Common myeloid progenitor, CD34-positive (primary cell): ENCODE measurements at regions not wholly inside any gene's neighbourhood (a gene's known extent, or its start where the extent isn't known, plus 50 kb on each side); places are given as distances from the start of the nearest gene placed in this dataset.
"Not testable (repeated sequence)": the region's sequence is repeated elsewhere in the genome, so short reads cannot be mapped to it uniquely, and the experiment has no call there.

Experiments
- CTCF ChIA-PET: fragments of 350-600 bp; sonication (Branson Sonifier 250); formaldehyde crosslinking; loops from one replicate; lab custom pipeline; 2021; ENCODE audit warnings: antibody characterized with exemption; lab: Charles Lee
- POLR2A ChIA-PET: fragments of 350-600 bp; sonication (Branson Sonifier 250); formaldehyde crosslinking; loops from one replicate; lab custom pipeline; 2021; ENCODE audit warnings: antibody characterized with exemption; lab: Charles Lee
- DNase-seq, 3 donors: peaks; one replicate each; pipeline versions ENCODE4 v3.0.0 to v3.0.0-alpha.2; 2013
- H3K27ac ChIP-seq, 2 experiments: 1 replicate in 1 of 2; 2 replicates in 1 of 2; pipeline ENCODE4 v1.7.0; 2013; ENCODE audit warnings: inconsistent platforms in 2 of 2, low read length in 2 of 2, mild to moderate bottlenecking in 2 of 2, low read depth in 1 of 2, moderate library complexity in 1 of 2; ENCODE audit not compliant: severe bottlenecking in 2 of 2, insufficient read depth in 1 of 2, poor library complexity in 1 of 2
- H3K27me3 ChIP-seq, 5 experiments: replicated peaks in 2 of 5; 1 replicate in 3 of 5; 2 replicates in 2 of 5; pipeline versions ENCODE4 v1.6.1 to v1.7.0; 2013; ENCODE audit warnings: low read length in 4 of 5, mild to moderate bottlenecking in 2 of 5, moderate library complexity in 2 of 5, inconsistent platforms in 1 of 5; ENCODE audit not compliant: insufficient read depth in 5 of 5, control insufficient read depth in 4 of 5
- H3K36me3 ChIP-seq, 4 experiments: 1 replicate in 2 of 4; 2 replicates in 2 of 4; pipeline versions ENCODE4 v1.6.1 to v1.7.0; 2013; ENCODE audit warnings: low read length in 3 of 4, control low read depth in 1 of 4, mild to moderate bottlenecking in 1 of 4; ENCODE audit not compliant: control insufficient read depth in 4 of 4, insufficient read depth in 4 of 4
- H3K4me1 ChIP-seq, 4 experiments: 1 replicate in 3 of 4; 2 replicates in 1 of 4; pipeline versions ENCODE4 v1.6.1 to v1.7.1; 2013; ENCODE audit warnings: low read length in 3 of 4, mild to moderate bottlenecking in 3 of 4, control low read depth in 1 of 4, inconsistent platforms in 1 of 4, moderate library complexity in 1 of 4; ENCODE audit not compliant: control insufficient read depth in 4 of 4, insufficient read depth in 4 of 4; ENCODE audit errors: control extremely low read depth in 1 of 4
- H3K4me3 ChIP-seq, 7 experiments: 1 replicate in 4 of 7; 2 replicates in 3 of 7; pipeline versions ENCODE4 v1.5.1 to v1.7.0; 2013; ENCODE audit warnings: mild to moderate bottlenecking in 7 of 7, low read length in 6 of 7, moderate library complexity in 6 of 7, inconsistent platforms in 2 of 7, low read depth in 2 of 7, control low read depth in 1 of 7; ENCODE audit not compliant: insufficient read depth in 4 of 7, control insufficient read depth in 1 of 7; ENCODE audit errors: extremely low read depth in 1 of 7
- H3K9me3 ChIP-seq, 5 experiments: 1 replicate in 4 of 5; 2 replicates in 1 of 5; pipeline versions ENCODE4 v1.6.1 to v1.7.1; 2013; ENCODE audit warnings: low read length in 4 of 5, mild to moderate bottlenecking in 2 of 5, inconsistent platforms in 1 of 5, low read depth in 1 of 5, moderate library complexity in 1 of 5; ENCODE audit not compliant: control insufficient read depth in 4 of 5, insufficient read depth in 2 of 5; ENCODE audit errors: control extremely low read depth in 1 of 5
- WGBS: methylation state at CpG from one replicate; pipeline ENCODE4 v1.1.5; 2013; ENCODE audit not compliant: insufficient coverage; 5-methylcytosine and 5-hydroxymethylcytosine counted together

DNA sequence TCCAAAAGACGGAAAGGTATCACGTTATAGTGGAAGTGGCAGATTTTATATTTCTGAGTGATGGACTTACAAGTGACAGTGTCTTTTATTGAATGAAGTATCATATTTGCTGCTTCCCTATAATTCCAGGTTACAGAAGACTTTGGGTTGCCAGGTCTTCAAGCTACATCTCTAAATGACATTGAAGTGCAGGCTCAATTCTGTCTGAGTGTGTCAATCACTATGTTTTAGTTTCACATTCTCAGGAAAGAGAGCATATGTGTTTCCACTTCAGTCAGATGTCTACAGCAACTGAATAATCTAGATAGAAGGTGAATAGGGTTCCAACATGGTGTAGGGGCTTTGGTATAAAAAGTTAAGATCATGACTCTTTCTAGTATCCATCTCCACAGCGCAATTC lies 492.7 kb upstream of the API5 start:
- Histone ChIP-seq H3K36me3 (no peaks in the 10 kb centered on the region), H3K4me3 (no peak overlapping the region), H3K4me1 (no peaks in the 10 kb centered on the region), H3K27me3 (peaks cover 0 to 2% (median 0%) of the 10 kb centered on the region in 5 experiments), H3K27ac (no peak overlapping the region), H3K9me3 (no peaks in the 10 kb centered on the region)
- POLR2A ChIA-PET, result no interaction called here
- CTCF ChIA-PET, result no interaction called here
- 57% methylated on average over 2 of the region's 3 CpGs for WGBS
- no peak for DNase-seq

DNA sequence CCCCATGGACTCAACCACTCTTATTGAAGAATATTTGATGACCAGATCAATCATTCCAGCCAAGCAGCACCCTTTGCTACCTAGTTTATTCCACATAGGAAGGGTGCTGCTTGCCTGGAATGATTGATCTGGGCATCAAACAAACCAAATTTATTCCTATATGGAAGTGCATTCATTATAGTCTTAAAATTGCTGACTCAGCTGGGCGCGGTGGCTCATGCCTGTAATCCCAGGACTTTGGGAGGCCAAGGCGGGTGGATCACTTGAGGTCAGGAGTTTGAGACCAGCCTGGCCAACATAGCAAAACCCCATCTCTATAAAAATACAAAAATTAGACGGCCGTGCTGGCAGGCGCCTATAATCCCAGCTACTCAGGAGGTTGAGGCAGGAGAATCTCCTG lies 489.6 kb upstream of the API5 start:
- POLR2A ChIA-PET, DNase-seq, CTCF ChIA-PET, H3K4me3 ChIP-seq, H3K27me3 ChIP-seq, H3K4me1 ChIP-seq, H3K9me3 ChIP-seq, H3K36me3 ChIP-seq, H3K27ac ChIP-seq: not testable (repeated sequence)
- 100% methylated on average over 3 of the region's 6 CpGs for WGBS

DNA sequence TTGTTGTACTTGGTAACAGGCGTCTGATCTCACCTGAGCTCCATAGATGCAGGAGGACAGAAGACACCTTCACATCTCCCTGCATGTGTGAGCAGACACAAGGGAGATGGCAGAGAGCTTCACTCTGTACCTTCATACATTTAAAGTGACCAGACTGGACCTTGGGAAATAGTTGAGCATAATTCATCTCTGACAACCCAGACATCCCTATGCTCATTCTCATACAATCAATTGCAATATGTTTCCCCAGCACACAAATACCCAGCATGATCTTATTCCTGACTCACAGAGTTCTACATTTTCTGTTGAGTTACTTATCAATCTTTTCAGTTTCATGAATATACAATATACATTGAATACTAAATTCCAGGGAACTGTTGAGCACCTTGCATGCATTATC lies 488.2 kb upstream of the API5 start:
- POLR2A ChIA-PET, result no interaction called here
- no peaks in the 10 kb centered on the region for H3K4me1 ChIP-seq
- CTCF ChIA-PET, result no interaction called here
- no peak overlapping the region for H3K4me3 ChIP-seq
- H3K36me3 ChIP-seq, result no peaks in the 10 kb centered on the region
- no peaks in the 10 kb centered on the region for H3K9me3 ChIP-seq
- H3K27ac ChIP-seq, result no peak overlapping the region
- WGBS, result 100% methylated on average over 1 of the region's 1 CpG
- no peaks in the 10 kb centered on the region for H3K27me3 ChIP-seq
- no peak for DNase-seq

DNA sequence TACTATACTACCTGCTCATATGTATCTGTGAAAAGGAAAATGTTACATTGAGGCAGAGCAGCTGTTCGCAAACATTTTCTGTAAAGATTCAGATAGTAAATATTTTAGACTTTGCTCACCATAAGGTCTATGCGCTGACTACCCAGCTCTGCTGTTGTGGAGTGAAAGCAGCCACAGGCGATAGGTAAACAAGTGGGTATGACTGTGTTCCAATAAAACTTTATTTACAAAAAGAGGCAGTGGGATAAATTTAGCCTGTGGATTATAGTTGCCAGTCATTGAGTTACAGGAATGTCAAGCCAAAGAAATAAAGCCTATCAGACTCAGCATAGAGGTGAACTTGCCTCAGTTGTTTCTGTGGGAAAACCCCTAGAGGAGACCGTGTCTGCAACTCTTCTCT lies 487.7 kb upstream of the API5 start:
- no peaks in the 10 kb centered on the region for H3K9me3 ChIP-seq
- H3K36me3 ChIP-seq, result no peaks in the 10 kb centered on the region
- CTCF ChIA-PET, result no interaction called here
- no peaks in the 10 kb centered on the region for H3K4me1 ChIP-seq
- no peak overlapping the region for H3K4me3 ChIP-seq
- 90% methylated on average over 2 of the region's 4 CpGs for WGBS
- no peaks in the 10 kb centered on the region for H3K27me3 ChIP-seq
- POLR2A ChIA-PET, result no interaction called here
- no peak for DNase-seq
- no peak overlapping the region for H3K27ac ChIP-seq

DNA sequence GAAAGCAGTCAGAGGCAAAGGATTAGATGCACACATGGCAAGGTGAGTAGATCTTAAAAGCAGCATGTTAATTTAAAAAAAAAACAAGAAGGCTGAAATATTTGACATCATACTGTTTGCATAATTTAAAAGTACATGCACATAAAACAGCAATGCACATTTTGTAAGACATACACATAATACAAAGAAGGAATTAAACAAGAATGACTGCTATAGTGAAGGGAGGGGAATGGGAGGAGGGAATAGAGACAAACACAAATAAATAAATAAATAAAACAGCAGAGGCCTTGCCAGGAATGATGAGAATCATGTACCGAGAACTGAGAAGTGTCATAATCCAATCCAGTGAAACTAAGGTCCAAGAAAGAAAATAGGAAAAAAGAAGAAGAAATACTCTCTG lies 486.2 kb upstream of the API5 start:
- H3K4me3 ChIP-seq, result no peak overlapping the region
- H3K27ac ChIP-seq, result no peak overlapping the region
- no peaks in the 10 kb centered on the region for H3K27me3 ChIP-seq
- ChIA-PET CTCF (no interaction called here), POLR2A (no interaction called here)
- no CpG with 5 or more reads among the region's 1 CpG for WGBS
- DNase-seq, result no peak
- H3K4me1 ChIP-seq, result no peaks in the 10 kb centered on the region
- no peaks in the 10 kb centered on the region for H3K9me3 ChIP-seq
- no peaks in the 10 kb centered on the region for H3K36me3 ChIP-seq

DNA sequence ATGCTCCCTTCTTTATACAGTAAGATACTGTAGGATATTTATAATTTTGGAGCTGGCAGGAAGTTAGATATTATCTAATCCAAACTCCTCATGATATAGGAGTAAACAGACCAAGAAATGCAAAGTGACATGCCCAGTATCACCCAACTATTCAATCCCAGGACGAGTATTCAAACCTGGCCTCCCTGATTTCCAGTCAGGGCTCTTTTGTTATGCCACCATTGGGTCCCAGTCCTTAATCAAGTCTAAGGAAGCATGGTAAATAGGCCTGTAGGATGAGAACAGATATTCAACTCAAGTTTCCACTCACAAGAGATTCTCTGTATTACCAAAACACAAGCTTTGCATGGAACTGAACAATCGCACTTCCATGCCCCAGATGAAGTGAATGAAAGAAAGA lies 484.0 kb upstream of the API5 start:
- 93% methylated on average over 2 of the region's 2 CpGs for WGBS
- no peak overlapping the region for H3K27ac ChIP-seq
- CTCF ChIA-PET, result no interaction called here
- H3K27me3 ChIP-seq, result no peaks in the 10 kb centered on the region
- H3K9me3 ChIP-seq, result no peaks in the 10 kb centered on the region
- H3K4me3 ChIP-seq, result no peak overlapping the region
- H3K36me3 ChIP-seq, result no peaks in the 10 kb centered on the region
- DNase-seq, result no peak
- no peaks in the 10 kb centered on the region for H3K4me1 ChIP-seq
- POLR2A ChIA-PET, result no interaction called here

DNA sequence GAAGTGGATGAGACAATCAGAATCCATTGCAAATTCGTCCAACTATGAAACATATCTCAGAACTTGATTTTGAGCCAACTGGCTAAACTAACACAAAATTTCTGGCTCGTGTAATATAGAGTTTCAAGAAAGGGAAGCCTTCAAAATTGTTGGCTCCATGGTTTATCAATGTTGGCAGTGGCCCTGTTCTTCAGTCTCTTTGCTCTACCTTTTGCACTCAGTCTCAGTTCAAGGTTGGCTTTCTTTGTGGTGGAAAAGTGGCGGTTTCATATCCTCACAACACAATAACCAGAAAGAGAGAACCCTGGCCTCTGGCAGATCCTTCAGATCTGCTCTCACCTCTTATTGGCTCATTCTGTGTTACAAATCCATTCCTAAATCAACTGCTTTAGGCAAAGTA lies 473.8 kb upstream of the API5 start:
- DNase-seq, result no peak
- WGBS, result 83% methylated on average over 2 of the region's 3 CpGs
- no peaks in the 10 kb centered on the region for H3K27me3 ChIP-seq
- no peaks in the 10 kb centered on the region for H3K36me3 ChIP-seq
- H3K27ac ChIP-seq, result no peak overlapping the region
- H3K4me3 ChIP-seq, result no peak overlapping the region
- POLR2A ChIA-PET, result no interaction called here
- no peaks in the 10 kb centered on the region for H3K9me3 ChIP-seq
- no peaks in the 10 kb centered on the region for H3K4me1 ChIP-seq
- CTCF ChIA-PET, result no interaction called here
